GM23338 (cell line): ENCODE measurements at regions not wholly inside any gene's neighbourhood (a gene's known extent, or its start where the extent isn't known, plus 50 kb on each side); places are given as distances from the start of the nearest gene placed in this dataset.

Source experiments
- ATAC-seq: fragments of 200-7000 bp; cut with Tn5 transposase; 3 replicates; pipeline ENCODE4 v1.9.1; 2020
- DNase-seq: peaks from one replicate; pipeline ENCODE4 v3.0.0-alpha.2; 2015; ENCODE audit warnings: low spot score
- H2AFZ ChIP-seq: fragments of 200-600 bp; sonication (generic); 2 replicates; pipeline ENCODE4 v1.8.0; 2016; ENCODE audit warnings: antibody characterized with exemption, mild to moderate bottlenecking, moderate library complexity
- H3F3A ChIP-seq: fragments of 200-600 bp; sonication (generic); replicated peaks from 2 replicates; pipeline ENCODE4 v1.8.0; 2017; ENCODE audit warnings: antibody characterized with exemption, mixed run types, low read depth
- H3K27ac ChIP-seq: fragments of 200-600 bp; sonication (generic); 2 replicates; pipeline ENCODE4 v1.6.1; 2016; ENCODE audit warnings: low read depth
- H3K27me3 ChIP-seq: fragments of 200-600 bp; sonication (generic); 2 replicates; pipeline ENCODE4 v1.8.0; 2016; ENCODE audit warnings: mild to moderate bottlenecking, mixed run types, moderate library complexity; ENCODE audit not compliant: insufficient read depth
- H3K36me3 ChIP-seq: fragments of 200-600 bp; sonication (generic); 2 replicates; pipeline ENCODE4 v1.8.0; 2016; ENCODE audit warnings: mild to moderate bottlenecking; ENCODE audit not compliant: insufficient read depth
- H3K4me1 ChIP-seq: fragments of 200-600 bp; sonication (generic); 2 replicates; pipeline ENCODE4 v1.8.0; 2016; ENCODE audit warnings: mild to moderate bottlenecking, moderate library complexity; ENCODE audit not compliant: insufficient read depth
- H3K4me2 ChIP-seq: fragments of 200-600 bp; sonication (generic); 2 replicates; pipeline ENCODE4 v1.7.1; 2017; ENCODE audit warnings: mixed run types
- H3K4me3 ChIP-seq: fragments of 200-600 bp; sonication (generic); 2 replicates; pipeline ENCODE4 v1.6.1; 2016; ENCODE audit warnings: mixed run types
- H3K79me2 ChIP-seq: fragments of 200-600 bp; sonication (generic); replicated peaks from 2 replicates; pipeline ENCODE4 v1.8.0; 2017; ENCODE audit warnings: mild to moderate bottlenecking; ENCODE audit not compliant: insufficient read depth
- H3K9me2 ChIP-seq: fragments of 200-600 bp; sonication (generic); 2 replicates; pipeline ENCODE4 v1.8.0; 2017; ENCODE audit not compliant: insufficient read depth
- H4K20me1 ChIP-seq: fragments of 200-600 bp; sonication (generic); replicated peaks from 2 replicates; pipeline ENCODE4 v1.8.0; 2017; ENCODE audit warnings: mild to moderate bottlenecking; ENCODE audit not compliant: insufficient read depth
- H3K27ac Mint-ChIP-seq: 2 replicates; pipeline ENCODE4 v1.8.0; 2020; ENCODE audit warnings: inconsistent platforms, mild to moderate bottlenecking, moderate library complexity, mixed read lengths
- H3K27me3 Mint-ChIP-seq: 3 replicates; pipeline ENCODE4 v1.8.0; 2022; ENCODE audit warnings: low read depth, mild to moderate bottlenecking, moderate library complexity, mixed read lengths, inconsistent platforms; ENCODE audit not compliant: insufficient read depth, poor library complexity
- H3K36me3 Mint-ChIP-seq: 3 replicates; pipeline ENCODE4 v1.8.0; 2021; ENCODE audit warnings: low read depth, mild to moderate bottlenecking, inconsistent platforms, moderate library complexity, mixed read lengths
- H3K4me1 Mint-ChIP-seq: 3 replicates; pipeline ENCODE4 v1.8.0; 2020; ENCODE audit warnings: mild to moderate bottlenecking, inconsistent platforms, mixed read lengths
- H3K4me3 Mint-ChIP-seq: 3 replicates; pipeline ENCODE4 v1.8.0; 2021; ENCODE audit warnings: moderate library complexity, mild to moderate bottlenecking, inconsistent platforms, mixed read lengths
- H3K9me3 Mint-ChIP-seq: 3 replicates; pipeline ENCODE4 v1.8.0; 2020; ENCODE audit warnings: moderate library complexity, mild to moderate bottlenecking, inconsistent platforms, mixed read lengths
- CREB1 ChIP-seq: fragments of 250-450 bp; sonication (Bioruptor Pico); IDR thresholded peaks from 2 replicates; pipeline ENCODE4 v1.5.0; 2020; ENCODE audit warnings: low read depth, mild to moderate bottlenecking, moderate library complexity
- CTCF ChIP-seq, 2 experiments: fragments of 200-600 bp in 1 of 2; sonication (generic) in 1 of 2; conservative IDR thresholded peaks; 2 replicates each; pipeline versions ENCODE4 v1.5.1 to v1.6.1; 2016 to 2017; ENCODE audit warnings: antibody characterized with exemption in 2 of 2, low read depth in 2 of 2, mild to moderate bottlenecking in 2 of 2, moderate library complexity in 1 of 2
- ETS1 ChIP-seq: IDR thresholded peaks from 2 replicates; pipeline ENCODE4 v1.6.1; 2016; ENCODE audit warnings: antibody characterized with exemption
- EZH2 ChIP-seq: fragments of 200-600 bp; sonication (generic); IDR thresholded peaks from one replicate; pipeline ENCODE4 v1.8.0; 2017; ENCODE audit warnings: antibody characterized with exemption, mild to moderate bottlenecking, low read depth; ENCODE audit not compliant: unreplicated experiment
- EZH2phosphoT487 ChIP-seq: fragments of 200-600 bp; sonication (generic); IDR thresholded peaks from one replicate; pipeline ENCODE4 v1.8.1; 2018; ENCODE audit warnings: antibody characterized with exemption; ENCODE audit not compliant: unreplicated experiment
- JUNB ChIP-seq: IDR thresholded peaks from one replicate; pipeline ENCODE4 v1.6.1; 2016; ENCODE audit warnings: antibody characterized with exemption; ENCODE audit not compliant: unreplicated experiment
- NANOG ChIP-seq: IDR thresholded peaks from 2 replicates; pipeline ENCODE4 v1.6.1; 2016; ENCODE audit warnings: antibody characterized with exemption, borderline replicate concordance
- POLR2AphosphoS5 ChIP-seq: IDR thresholded peaks from 2 replicates; pipeline ENCODE4 v1.6.1; 2016; ENCODE audit warnings: antibody characterized with exemption, low read depth
- REST ChIP-seq: IDR thresholded peaks from one replicate; pipeline ENCODE4 v1.6.1; 2018; ENCODE audit warnings: antibody characterized with exemption; ENCODE audit not compliant: unreplicated experiment
- STAT1 ChIP-seq: IDR thresholded peaks from one replicate; pipeline ENCODE4 v1.6.1; 2016; ENCODE audit warnings: antibody characterized with exemption; ENCODE audit not compliant: unreplicated experiment
- ZNF114 ChIP-seq: fragments of 250-450 bp; sonication (Bioruptor Pico); IDR thresholded peaks from 2 replicates; pipeline ENCODE4 v1.5.0; 2020; ENCODE audit warnings: mild to moderate bottlenecking, moderate library complexity
- ZNF331 ChIP-seq: fragments of 250-450 bp; sonication (Bioruptor Pico); IDR thresholded peaks from 2 replicates; pipeline ENCODE4 v1.5.0; 2020; ENCODE audit warnings: low read depth, mild to moderate bottlenecking, moderate library complexity
- ZNF462 ChIP-seq: fragments of 250-450 bp; sonication (Bioruptor Pico); IDR thresholded peaks from 2 replicates; pipeline ENCODE4 v1.5.0; 2020; ENCODE audit warnings: mild to moderate bottlenecking, moderate library complexity

- H3K36me3 Mint-ChIP-seq = no peaks in the 10 kb centered on the region
- Histone ChIP-seq H3K4me1 (no peaks in the 10 kb centered on the region), H4K20me1 (no peaks in the 10 kb centered on the region), H3F3A (no peaks in the 10 kb centered on the region), H3K4me3 (no peak overlapping the region), H3K9me2 (no peaks in the 10 kb centered on the region), H2AFZ (no peak overlapping the region), H3K4me2 (no peak overlapping the region), H3K27me3 (no peaks in the 10 kb centered on the region), H3K36me3 (no peaks in the 10 kb centered on the region), H3K79me2 (no peaks in the 10 kb centered on the region), H3K27ac (no peak overlapping the region)
- no peaks in the 10 kb centered on the region for H3K9me3 Mint-ChIP-seq
- DNase-seq = no peak
- H3K4me1 Mint-ChIP-seq = no peaks in the 10 kb centered on the region
- H3K27ac Mint-ChIP-seq = no peak overlapping the region
- no peak for ATAC-seq
- no peaks in the 10 kb centered on the region for H3K27me3 Mint-ChIP-seq
- H3K4me3 Mint-ChIP-seq = no peak overlapping the region
- TF ChIP-seq JUNB = no peak
- no peak for TF ChIP-seq CTCF (conservative IDR thresholded peaks at IDR 0.05; ENCODE audit: low read depth in 2 of 2)
- no peak for TF ChIP-seq ETS1
- TF ChIP-seq POLR2AphosphoS5 = no peak
- TF ChIP-seq NANOG = no peak
- TF ChIP-seq ZNF331 = no peak
- no peak for TF ChIP-seq EZH2
- TF ChIP-seq EZH2phosphoT487 = no peak
- no peak for TF ChIP-seq REST
- no peak for TF ChIP-seq ZNF114 (CRISPR knock-in tag)
- no peak for TF ChIP-seq STAT1
- no peak for TF ChIP-seq CREB1
- TF ChIP-seq ZNF462 (CRISPR knock-in tag) = no peak
Measured at GRCh38 chr11:130997278-130997677, 81.0 kb upstream of the SNX19 start.
